ENCODE measurements at regions not wholly inside any gene's neighbourhood (a gene's known extent, or its start where the extent isn't known, plus 50 kb on each side); places are given as distances from the start of the nearest gene placed in this dataset.

- no peak for DNase-seq
Measured at GRCh38 chr22:48277868-48278581, 1515.6 kb downstream of the TBC1D22A start.

GRCh38 chr22:48276994-48277867 lies 1514.8 kb downstream of the TBC1D22A start:
- DNase-seq, result no peak

- no peak for DNase-seq
Measured at GRCh38 chr22:48275412-48275811, 1513.0 kb downstream of the TBC1D22A start.

- DNase-seq, result no peak
Measured at GRCh38 chr22:48270731-48271130, 1508.3 kb downstream of the TBC1D22A start.

- no peak for DNase-seq
Measured at GRCh38 chr22:48268771-48269552, 1506.5 kb downstream of the TBC1D22A start.

GRCh38 chr22:48268293-48268692 lies 1505.8 kb downstream of the TBC1D22A start:
- no peak for DNase-seq

- no peak for DNase-seq
Measured at GRCh38 chr22:48267681-48268080, 1505.2 kb downstream of the TBC1D22A start.

GRCh38 chr22:48265000-48265625 lies 1502.7 kb downstream of the TBC1D22A start:
- DNase-seq, result no peak

- DNase-seq, result no peak
Measured at GRCh38 chr22:48264586-48264985, 1502.1 kb downstream of the TBC1D22A start.

GRCh38 chr22:48263791-48264351 lies 1501.4 kb downstream of the TBC1D22A start:
- DNase-seq, result no peak

GRCh38 chr22:48263431-48263765 lies 1500.9 kb downstream of the TBC1D22A start:
- DNase-seq, result no peak

- DNase-seq, result no peak
Measured at GRCh38 chr22:48262596-48263430, 1500.4 kb downstream of the TBC1D22A start.

GRCh38 chr22:48261706-48262105 lies 1499.3 kb downstream of the TBC1D22A start:
- no peak for DNase-seq

GRCh38 chr22:48261048-48261621 lies 1498.7 kb downstream of the TBC1D22A start:
- no peak for DNase-seq

- no peak for DNase-seq
Measured at GRCh38 chr22:48259991-48260670, 1497.7 kb downstream of the TBC1D22A start.

GRCh38 chr22:48258811-48259210 lies 1496.4 kb downstream of the TBC1D22A start:
- no peak for DNase-seq

GRCh38 chr22:48258064-48258701 lies 1495.7 kb downstream of the TBC1D22A start:
- no peak for DNase-seq

- no peak for DNase-seq
Measured at GRCh38 chr22:48257685-48258055, 1495.2 kb downstream of the TBC1D22A start.

- no peak for DNase-seq
Measured at GRCh38 chr22:48256776-48257684, 1494.6 kb downstream of the TBC1D22A start.
